GM13977 (cell line): ENCODE measurements at regions not wholly inside any gene's neighbourhood (a gene's known extent, or its start where the extent isn't known, plus 50 kb on each side); places are given as distances from the start of the nearest gene placed in this dataset.

ENCODE experiments used
- DNase-seq: peaks from one replicate; pipeline ENCODE4 v3.0.0; 2012; ENCODE audit warnings: low spot score
- in situ Hi-C: fragments of 300-500 bp; cut with MboI; formaldehyde crosslinking; loops from one replicate; pipeline ENCODE4 v1.12.0; 2022; ENCODE audit warnings: low sequenced_read_pairs, low pct_unique_long_range_greater_than_20kb, mixed read lengths, inconsistent platforms; ENCODE audit not compliant: unreplicated experiment
- TF ChIP-seq, protein P1 (sequence below): IDR thresholded peaks from 2 replicates; pipeline ENCODE4 v1.5.1; 2012; ENCODE audit warnings: mild to moderate bottlenecking, control low read depth; ENCODE audit not compliant: insufficient read depth; ENCODE audit errors: extremely low read depth, missing control alignments

DNA sequence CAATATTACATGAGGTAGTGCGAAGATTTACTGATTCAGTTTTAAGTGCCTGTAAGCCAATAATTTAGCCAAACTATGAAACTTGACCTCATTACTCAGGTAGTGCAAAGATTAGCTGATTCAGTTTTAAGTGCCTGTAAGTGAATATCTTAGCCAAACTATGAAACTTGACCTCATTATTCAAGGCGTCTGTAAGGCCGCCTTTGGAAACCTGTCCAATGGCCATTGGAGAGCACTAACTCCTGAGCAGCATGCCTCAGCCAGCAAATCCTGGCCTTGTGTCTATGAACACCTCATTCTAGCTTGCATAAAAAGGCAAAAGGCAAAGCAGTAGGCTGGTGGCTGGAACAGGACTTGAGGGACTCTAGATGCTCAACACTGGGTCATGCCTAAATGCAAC is 127.0 kb upstream of the GPR12 start:
- in situ Hi-C loops = no loop called here
- TF ChIP-seq, protein P1, sequence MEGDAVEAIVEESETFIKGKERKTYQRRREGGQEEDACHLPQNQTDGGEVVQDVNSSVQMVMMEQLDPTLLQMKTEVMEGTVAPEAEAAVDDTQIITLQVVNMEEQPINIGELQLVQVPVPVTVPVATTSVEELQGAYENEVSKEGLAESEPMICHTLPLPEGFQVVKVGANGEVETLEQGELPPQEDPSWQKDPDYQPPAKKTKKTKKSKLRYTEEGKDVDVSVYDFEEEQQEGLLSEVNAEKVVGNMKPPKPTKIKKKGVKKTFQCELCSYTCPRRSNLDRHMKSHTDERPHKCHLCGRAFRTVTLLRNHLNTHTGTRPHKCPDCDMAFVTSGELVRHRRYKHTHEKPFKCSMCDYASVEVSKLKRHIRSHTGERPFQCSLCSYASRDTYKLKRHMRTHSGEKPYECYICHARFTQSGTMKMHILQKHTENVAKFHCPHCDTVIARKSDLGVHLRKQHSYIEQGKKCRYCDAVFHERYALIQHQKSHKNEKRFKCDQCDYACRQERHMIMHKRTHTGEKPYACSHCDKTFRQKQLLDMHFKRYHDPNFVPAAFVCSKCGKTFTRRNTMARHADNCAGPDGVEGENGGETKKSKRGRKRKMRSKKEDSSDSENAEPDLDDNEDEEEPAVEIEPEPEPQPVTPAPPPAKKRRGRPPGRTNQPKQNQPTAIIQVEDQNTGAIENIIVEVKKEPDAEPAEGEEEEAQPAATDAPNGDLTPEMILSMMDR = no peak
- DNase-seq = no peak

DNA sequence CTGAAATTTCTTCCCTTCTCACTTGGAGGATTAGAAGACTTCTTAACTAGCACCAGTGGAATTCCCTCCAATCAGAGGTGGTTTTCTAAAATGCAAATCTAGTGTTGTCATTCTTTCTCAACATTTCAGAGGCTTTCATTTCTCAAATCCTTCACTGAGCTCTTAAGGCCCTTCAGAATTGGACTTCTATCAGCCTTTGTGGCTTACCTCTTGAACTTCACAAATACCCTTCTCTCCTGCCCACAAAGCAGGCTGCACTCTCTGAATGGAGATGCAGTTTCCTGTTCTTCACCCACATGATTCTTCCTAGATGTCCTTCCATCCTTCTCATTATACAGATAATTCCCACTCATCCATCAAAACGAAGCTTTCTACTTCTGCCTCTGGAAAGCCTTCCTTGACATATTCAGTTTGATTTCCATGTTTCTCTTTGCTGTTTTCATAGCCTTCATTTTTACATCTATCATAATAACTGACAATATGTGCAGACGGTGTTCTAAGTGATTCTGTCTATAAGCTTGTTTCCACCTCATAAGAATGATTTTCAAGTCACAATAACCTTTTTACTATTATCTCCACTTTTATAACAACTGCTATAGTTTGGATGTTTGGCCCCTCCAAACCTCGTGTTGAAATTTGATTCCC is 123.1 kb upstream of the GPR12 start:
- TF ChIP-seq, protein P1 = no peak
- in situ Hi-C loops = no loop called here
- DNase-seq = no peak

DNA sequence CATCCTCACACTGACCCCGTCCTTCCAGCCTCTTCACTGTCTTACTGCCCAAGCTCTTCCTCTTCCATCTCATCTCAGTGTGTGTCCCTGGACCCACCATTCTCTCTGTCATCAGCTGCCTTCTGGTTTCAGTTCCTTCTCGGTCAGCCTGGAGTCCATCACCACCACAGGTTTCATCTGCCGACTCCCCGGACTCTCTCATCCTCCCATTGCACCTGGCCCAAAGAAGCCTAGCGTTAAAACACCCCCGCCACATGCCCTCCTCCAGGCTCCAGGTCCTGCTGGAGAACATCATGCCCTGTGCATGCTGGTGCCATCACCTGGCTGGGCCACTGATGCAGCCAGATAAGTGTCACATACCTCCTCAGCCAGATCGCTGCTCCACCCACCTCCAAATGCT is 122.1 kb upstream of the GPR12 start:
- in situ Hi-C loops = no loop called here
- DNase-seq = no peak
- TF ChIP-seq, protein P1 = no peak

DNA sequence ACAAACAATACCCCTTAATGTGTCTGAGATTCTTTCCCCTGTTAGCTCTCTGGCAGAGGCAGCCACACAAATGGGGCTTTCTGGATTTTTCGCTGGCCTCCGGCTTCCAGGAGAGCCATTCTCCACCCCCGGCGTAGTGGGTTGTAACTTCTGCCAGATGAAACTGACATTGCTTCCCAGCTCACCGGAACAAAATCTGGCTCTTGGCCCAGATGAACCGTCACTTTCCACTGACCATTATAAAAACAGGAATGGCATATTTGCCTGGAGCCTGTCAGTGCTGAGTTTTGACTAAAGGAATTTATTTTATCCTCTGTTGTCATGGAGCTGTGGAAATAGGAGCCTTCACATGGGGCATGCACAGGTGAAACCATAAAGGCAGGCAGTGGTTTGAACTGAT is 120.6 kb upstream of the GPR12 start:
- TF ChIP-seq, protein P1 = no peak
- DNase-seq = no peak

DNA sequence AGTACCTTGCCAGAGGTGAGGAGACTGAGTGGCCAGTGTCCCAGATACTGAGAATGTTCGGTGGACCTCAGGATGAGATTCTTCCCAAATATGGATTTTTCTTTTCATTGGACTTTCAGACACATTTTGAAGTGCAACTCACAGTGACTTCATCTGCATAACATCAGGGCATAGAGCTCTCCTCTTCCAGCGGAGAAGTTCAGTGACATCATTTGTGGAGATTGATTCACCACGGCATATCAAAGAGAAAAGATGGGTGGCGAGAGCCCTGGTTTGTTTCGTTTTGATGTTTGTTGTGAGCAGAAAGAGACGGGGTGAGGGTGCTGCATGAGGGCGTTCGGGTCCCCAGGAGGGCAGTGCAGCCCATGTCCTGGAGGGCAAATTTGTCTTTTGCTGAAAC is 120.1 kb upstream of the GPR12 start:
- DNase-seq = no peak
- in situ Hi-C loops = no loop called here

More for the DNA sequence above, 120.6 kb upstream of the GPR12 start:
- in situ Hi-C loops = no loop called here

DNA sequence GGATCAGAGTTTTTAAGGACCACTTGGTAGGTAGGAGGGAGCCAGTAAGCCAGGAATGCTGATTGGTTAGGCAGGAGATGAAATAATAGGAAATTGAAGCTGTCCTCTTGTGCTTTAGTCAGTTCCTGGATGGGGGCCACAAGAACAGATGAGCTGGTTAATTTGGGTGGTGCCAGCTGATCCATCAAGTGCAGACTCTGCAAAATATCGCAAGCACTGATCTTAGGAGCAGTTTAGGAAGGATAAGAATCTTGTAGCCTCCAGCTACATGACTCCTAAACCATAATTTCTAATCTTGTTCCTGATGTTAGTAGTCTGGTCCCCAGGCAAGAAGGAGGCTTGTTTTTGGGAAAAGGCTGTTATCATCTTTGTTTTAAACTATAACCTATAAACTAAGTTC is 117.9 kb upstream of the GPR12 start:
- in situ Hi-C loops = no loop called here
- TF ChIP-seq, protein P1 = no peak
- DNase-seq = no peak

More for the DNA sequence above, 120.1 kb upstream of the GPR12 start:
- TF ChIP-seq, protein P1 = no peak

DNA sequence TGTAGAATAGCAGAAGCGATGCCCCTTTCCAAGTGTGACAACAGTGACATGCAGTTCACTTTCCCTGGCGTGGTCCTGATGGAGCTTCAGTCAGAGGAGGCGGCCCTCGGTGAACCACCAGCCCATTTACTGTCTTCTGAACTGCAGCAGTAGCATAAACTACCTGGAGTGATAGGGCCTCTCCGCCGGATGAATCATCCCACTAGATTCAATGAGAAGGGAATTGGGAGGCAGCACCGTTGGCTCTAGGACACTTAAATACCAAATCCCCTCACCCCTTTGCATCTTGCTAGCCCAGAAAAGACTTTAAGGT is 112.8 kb upstream of the GPR12 start:
- in situ Hi-C loops = no loop called here
- no peak for DNase-seq
- TF ChIP-seq, protein P1 = no peak
